H1 (cell line): ENCODE measurements at regions not wholly inside any gene's neighbourhood (a gene's known extent, or its start where the extent isn't known, plus 50 kb on each side); places are given as distances from the start of the nearest gene placed in this dataset.

Experiments
- CTCF ChIA-PET: fragments of 300-600 bp; sonication (Branson Sonifier 250); formaldehyde crosslinking; loops from one replicate; lab custom pipeline; 2021; ENCODE audit not compliant: partially characterized antibody; lab: Charles Lee
- POLR2A ChIA-PET: fragments of 300-600 bp; sonication (Branson Sonifier 250); formaldehyde crosslinking; loops from one replicate; lab custom pipeline; 2021; ENCODE audit warnings: inconsistent platforms; ENCODE audit not compliant: partially characterized antibody; lab: Charles Lee
- DNase-seq, 2 experiments: peaks; one replicate each; pipeline versions ENCODE4 v3.0.0 to v3.0.0-alpha.2; 2010 to 2022; ENCODE audit warnings: low spot score in 2 of 2, low read depth in 1 of 2, mixed read lengths in 1 of 2
- FAIRE-seq: peaks from 2 replicates; lab custom pipeline; 2011; peaks lifted over from hg19 to GRCh38; lab: Jason Lieb, UNC
- H2AFZ ChIP-seq: 2 replicates; pipeline ENCODE4 v1.8.1; 2012; ENCODE audit warnings: low read length, inconsistent platforms
- H2AK5ac ChIP-seq: 2 replicates; pipeline ENCODE4 v1.6.1; 2013; ENCODE audit warnings: low read depth, low read length
- H2BK120ac ChIP-seq: replicated peaks from 2 replicates; pipeline ENCODE3; 2013; ENCODE audit warnings: low read depth, low read length, inconsistent platforms
- H2BK12ac ChIP-seq: 2 replicates; pipeline ENCODE4 v1.6.1; 2013; ENCODE audit warnings: low read depth, low read length
- H2BK15ac ChIP-seq: 2 replicates; pipeline ENCODE4 v1.6.1; 2013; ENCODE audit warnings: low read length
- H2BK20ac ChIP-seq: 2 replicates; pipeline ENCODE4 v1.6.1; 2013; ENCODE audit warnings: low read length
- H2BK5ac ChIP-seq: 2 replicates; pipeline ENCODE4 v1.6.1; 2013; ENCODE audit warnings: low read depth, low read length
- H3K14ac ChIP-seq: 2 replicates; pipeline ENCODE4 v1.6.1; 2013; ENCODE audit warnings: inconsistent platforms; ENCODE audit not compliant: insufficient read length
- H3K18ac ChIP-seq: 2 replicates; pipeline ENCODE4 v1.6.1; 2013; ENCODE audit warnings: low read length; ENCODE audit errors: extremely low read depth
- H3K23ac ChIP-seq: 2 replicates; pipeline ENCODE4 v1.6.1; 2013; ENCODE audit warnings: inconsistent platforms; ENCODE audit not compliant: insufficient read length
- H3K23me2 ChIP-seq: 2 replicates; pipeline ENCODE4 v1.6.1; 2013; ENCODE audit warnings: low read depth, low read length
- H3K27ac ChIP-seq: 2 replicates; pipeline ENCODE4 v1.6.1; 2011; ENCODE audit warnings: low read depth, low read length, inconsistent platforms
- H3K27me3 ChIP-seq, 4 experiments: replicated peaks in 1 of 4; 1 replicate in 1 of 4; 2 replicates in 3 of 4; pipeline versions ENCODE4 v1.6.1 to v1.8.1; 2011 to 2013; ENCODE audit warnings: low read length in 3 of 4, mild to moderate bottlenecking in 3 of 4, inconsistent platforms in 2 of 4, mixed read lengths in 2 of 4, moderate library complexity in 1 of 4; ENCODE audit not compliant: control insufficient read depth in 3 of 4, insufficient read depth in 3 of 4; ENCODE audit errors: extremely low read depth in 1 of 4
- H3K36me3 ChIP-seq, 4 experiments: 2 replicates each; pipeline versions ENCODE4 v1.6.1 to v1.8.1; 2011 to 2013; ENCODE audit warnings: mild to moderate bottlenecking in 4 of 4, low read length in 3 of 4, moderate library complexity in 2 of 4, control low read depth in 1 of 4, inconsistent platforms in 1 of 4; ENCODE audit not compliant: insufficient read depth in 4 of 4, control insufficient read depth in 2 of 4
- H3K4ac ChIP-seq: replicated peaks from 2 replicates; pipeline ENCODE3; 2013; ENCODE audit warnings: low read length, low read depth, mixed read lengths, inconsistent platforms; ENCODE audit not compliant: insufficient read length
- H3K4me1 ChIP-seq, 4 experiments: replicated peaks in 1 of 4; 1 replicate in 1 of 4; 2 replicates in 3 of 4; pipeline versions ENCODE4 v1.6.1 to v1.8.1; 2011 to 2013; ENCODE audit warnings: low read length in 3 of 4, inconsistent platforms in 2 of 4, mixed read lengths in 1 of 4; ENCODE audit not compliant: insufficient read depth in 4 of 4, control insufficient read depth in 3 of 4
- H3K4me2 ChIP-seq, 2 experiments: 2 replicates each; pipeline versions ENCODE4 v1.6.1 to v1.8.1; 2011 to 2013; ENCODE audit warnings: low read depth in 2 of 2, low read length in 2 of 2, control low read depth in 1 of 2, inconsistent platforms in 1 of 2, mild to moderate bottlenecking in 1 of 2; ENCODE audit not compliant: insufficient read depth in 1 of 2
- H3K4me3 ChIP-seq, 4 experiments: fragments of 200-600, 300-600 bp in 1 of 4; sonication (generic), shearing (Covaris generic), sonication (Bioruptor Twin) in 1 of 4; 2 replicates each; pipeline versions ENCODE4 v1.5.1 to v1.8.1; 2011 to 2016; ENCODE audit warnings: low read length in 4 of 4, low read depth in 3 of 4, control low read depth in 2 of 4, inconsistent platforms in 2 of 4, mild to moderate bottlenecking in 2 of 4, mixed read lengths in 1 of 4, moderate library complexity in 1 of 4; ENCODE audit not compliant: insufficient read depth in 2 of 4; ENCODE audit errors: extremely low read depth in 1 of 4
- H3K56ac ChIP-seq: replicated peaks from 2 replicates; pipeline ENCODE3; 2013; ENCODE audit warnings: low read depth, mild to moderate bottlenecking, mixed read lengths, low read length, inconsistent platforms; ENCODE audit not compliant: insufficient read length
- H3K79me1 ChIP-seq: 2 replicates; pipeline ENCODE4 v1.6.1; 2013; ENCODE audit warnings: low read depth, low read length, control low read depth
- H3K79me2 ChIP-seq, 2 experiments: 2 replicates each; pipeline versions ENCODE4 v1.6.1 to v1.8.1; 2012 to 2013; ENCODE audit warnings: low read length in 2 of 2, mild to moderate bottlenecking in 2 of 2, inconsistent platforms in 1 of 2; ENCODE audit not compliant: insufficient read depth in 2 of 2, control insufficient read depth in 1 of 2
- H3K9ac ChIP-seq, 4 experiments: replicated peaks in 1 of 4; 1 replicate in 1 of 4; 2 replicates in 3 of 4; pipeline versions ENCODE4 v1.6.1 to v1.8.1; 2011 to 2013; ENCODE audit warnings: low read depth in 3 of 4, low read length in 3 of 4, control low read depth in 2 of 4, mild to moderate bottlenecking in 2 of 4, moderate library complexity in 2 of 4, inconsistent platforms in 1 of 4; ENCODE audit errors: extremely low read depth in 1 of 4
- H3K9me3 ChIP-seq, 2 experiments: 2 replicates each; pipeline versions ENCODE4 v1.6.1 to v1.8.1; 2012 to 2013; ENCODE audit warnings: mild to moderate bottlenecking in 2 of 2, moderate library complexity in 2 of 2, control low read depth in 1 of 2, inconsistent platforms in 1 of 2, low read depth in 1 of 2, low read length in 1 of 2, mixed read lengths in 1 of 2; ENCODE audit not compliant: insufficient read depth in 2 of 2
- H4K20me1 ChIP-seq, 2 experiments: replicated peaks in 1 of 2; 2 replicates each; pipeline versions ENCODE3 to v1.8.1; 2011 to 2013; ENCODE audit warnings: inconsistent platforms in 2 of 2, low read length in 2 of 2, mild to moderate bottlenecking in 1 of 2; ENCODE audit not compliant: insufficient read depth in 2 of 2, control insufficient read depth in 1 of 2
- H4K5ac ChIP-seq: 2 replicates; pipeline ENCODE4 v1.6.1; 2013; ENCODE audit warnings: low read length, low read depth, mixed read lengths, inconsistent platforms; ENCODE audit not compliant: insufficient read length
- H4K8ac ChIP-seq: 2 replicates; pipeline ENCODE4 v1.8.0; 2013; ENCODE audit warnings: mild to moderate bottlenecking, moderate library complexity, low read length, inconsistent platforms; ENCODE audit not compliant: insufficient read depth; ENCODE audit errors: extremely low read depth
- H4K91ac ChIP-seq: replicated peaks from 2 replicates; pipeline ENCODE3; 2013; ENCODE audit warnings: low read length, mixed read lengths, inconsistent platforms; ENCODE audit not compliant: insufficient read length
- BACH1 ChIP-seq: IDR thresholded peaks from 2 replicates; pipeline ENCODE4 v1.6.1; 2012; ENCODE audit warnings: low read length, improper control_type of control experiment
- CEBPB ChIP-seq: IDR thresholded peaks from 2 replicates; pipeline ENCODE4 v1.6.1; 2012; ENCODE audit warnings: low read depth, low read length
- CHD2 ChIP-seq: IDR thresholded peaks from 2 replicates; pipeline ENCODE4 v1.6.1; 2012; ENCODE audit warnings: low read length, improper control_type of control experiment
- CREB1 ChIP-seq: IDR thresholded peaks from 2 replicates; pipeline ENCODE4 v1.6.1; 2012; ENCODE audit warnings: inconsistent platforms
- EP300 ChIP-seq, 2 experiments: IDR thresholded peaks; 1 replicate in 1 of 2; 2 replicates in 1 of 2; pipeline ENCODE4 v1.6.1; 2011 to 2012; ENCODE audit warnings: low read depth in 2 of 2, low read length in 2 of 2, mild to moderate bottlenecking in 2 of 2, borderline replicate concordance in 1 of 2, inconsistent platforms in 1 of 2, moderate library complexity in 1 of 2
- FOSL1 ChIP-seq: IDR thresholded peaks from 2 replicates; pipeline ENCODE4 v1.6.1; 2011; ENCODE audit warnings: mild to moderate bottlenecking, low read depth, low read length, moderate library complexity; ENCODE audit not compliant: insufficient read depth
- GTF2F1 ChIP-seq: IDR thresholded peaks from 2 replicates; pipeline ENCODE4 v1.6.1; 2012; ENCODE audit warnings: low read depth, low read length, improper control_type of control experiment, borderline replicate concordance
- KDM4A ChIP-seq: IDR thresholded peaks from one replicate; pipeline ENCODE4 v1.7.1; 2012; ENCODE audit warnings: low read depth, mild to moderate bottlenecking, moderate library complexity, low read length, inconsistent platforms; ENCODE audit not compliant: severe bottlenecking
- SRF ChIP-seq: IDR thresholded peaks from 2 replicates; pipeline ENCODE4 v1.6.1; 2011; ENCODE audit warnings: mild to moderate bottlenecking, low read depth, low read length, moderate library complexity
- SUZ12 ChIP-seq: fragments of 200-600 bp; sonication (generic); IDR thresholded peaks from 2 replicates; pipeline ENCODE4 v1.6.1; 2012; ENCODE audit warnings: mild to moderate bottlenecking, inconsistent platforms, low read length, moderate library complexity, mixed read lengths
- WGBS, 2 experiments: shearing (Covaris generic) in 1 of 2; methylation state at CpG; one replicate each; pipeline versions ENCODE4 v1.1.6 to v1.1.7; 2013 to 2015; ENCODE audit warnings: low lambda C conversion rate in 2 of 2, mixed read lengths in 2 of 2, inconsistent platforms in 1 of 2, low coverage in 1 of 2, missing lambda C conversion rate in 1 of 2; ENCODE audit not compliant: insufficient replicate concordance in 2 of 2, insufficient coverage in 1 of 2, insufficient read length in 1 of 2; ENCODE audit errors: extremely low coverage in 1 of 2, missing lambda C conversion rate in 1 of 2; 5-methylcytosine and 5-hydroxymethylcytosine counted together
- TF ChIP-seq, protein P1 (sequence below): IDR thresholded peaks from 2 replicates; pipeline ENCODE4 v1.6.1; 2011; ENCODE audit warnings: low read length, improper control_type of control experiment
- TF ChIP-seq, protein P2 (sequence below), 3 experiments: IDR thresholded peaks; 1 replicate in 2 of 3; 2 replicates in 1 of 3; pipeline versions ENCODE4 v1.5.1 to v1.6.1; 2011; ENCODE audit warnings: low read length in 3 of 3, mild to moderate bottlenecking in 3 of 3, inconsistent platforms in 2 of 3, low read depth in 1 of 3, moderate library complexity in 1 of 3; ENCODE audit not compliant: insufficient read depth in 1 of 3; ENCODE audit errors: control extremely low read depth in 1 of 3

DNA sequence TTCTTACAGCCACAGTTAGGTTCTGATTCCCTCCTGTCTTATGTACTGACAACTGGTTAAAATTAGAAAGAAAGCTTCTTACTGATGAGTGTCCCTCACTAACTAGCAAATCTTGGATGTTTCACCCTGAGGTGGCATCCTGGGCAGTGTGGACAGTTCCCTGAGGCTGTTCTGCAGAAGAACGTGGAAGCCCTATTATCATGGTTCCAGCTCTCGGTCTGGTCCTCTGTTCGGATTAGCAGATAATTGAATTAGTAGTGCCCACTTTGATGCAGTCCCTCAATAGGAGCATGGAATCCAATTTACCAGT is 381.7 kb upstream of the NT5C1B start:
- DNase-seq: no peak
- no peak overlapping the region for H3K4ac ChIP-seq
- TF ChIP-seq KDM4A (no peak), GTF2F1 (no peak), SRF (no peak), BACH1 (no peak), CEBPB (no peak), FOSL1 (no peak), SUZ12 (no peak), EP300 (IDR thresholded peaks at IDR 0.05; ENCODE audit: borderline replicate concordance in 1 of 2, low read depth in 2 of 2, low read length in 2 of 2) (no peak), CHD2 (no peak), CREB1 (no peak)
- TF ChIP-seq, protein P1, sequence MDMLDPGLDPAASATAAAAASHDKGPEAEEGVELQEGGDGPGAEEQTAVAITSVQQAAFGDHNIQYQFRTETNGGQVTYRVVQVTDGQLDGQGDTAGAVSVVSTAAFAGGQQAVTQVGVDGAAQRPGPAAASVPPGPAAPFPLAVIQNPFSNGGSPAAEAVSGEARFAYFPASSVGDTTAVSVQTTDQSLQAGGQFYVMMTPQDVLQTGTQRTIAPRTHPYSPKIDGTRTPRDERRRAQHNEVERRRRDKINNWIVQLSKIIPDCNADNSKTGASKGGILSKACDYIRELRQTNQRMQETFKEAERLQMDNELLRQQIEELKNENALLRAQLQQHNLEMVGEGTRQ: no peak
- TF ChIP-seq, protein P2, sequence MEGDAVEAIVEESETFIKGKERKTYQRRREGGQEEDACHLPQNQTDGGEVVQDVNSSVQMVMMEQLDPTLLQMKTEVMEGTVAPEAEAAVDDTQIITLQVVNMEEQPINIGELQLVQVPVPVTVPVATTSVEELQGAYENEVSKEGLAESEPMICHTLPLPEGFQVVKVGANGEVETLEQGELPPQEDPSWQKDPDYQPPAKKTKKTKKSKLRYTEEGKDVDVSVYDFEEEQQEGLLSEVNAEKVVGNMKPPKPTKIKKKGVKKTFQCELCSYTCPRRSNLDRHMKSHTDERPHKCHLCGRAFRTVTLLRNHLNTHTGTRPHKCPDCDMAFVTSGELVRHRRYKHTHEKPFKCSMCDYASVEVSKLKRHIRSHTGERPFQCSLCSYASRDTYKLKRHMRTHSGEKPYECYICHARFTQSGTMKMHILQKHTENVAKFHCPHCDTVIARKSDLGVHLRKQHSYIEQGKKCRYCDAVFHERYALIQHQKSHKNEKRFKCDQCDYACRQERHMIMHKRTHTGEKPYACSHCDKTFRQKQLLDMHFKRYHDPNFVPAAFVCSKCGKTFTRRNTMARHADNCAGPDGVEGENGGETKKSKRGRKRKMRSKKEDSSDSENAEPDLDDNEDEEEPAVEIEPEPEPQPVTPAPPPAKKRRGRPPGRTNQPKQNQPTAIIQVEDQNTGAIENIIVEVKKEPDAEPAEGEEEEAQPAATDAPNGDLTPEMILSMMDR (IDR thresholded peaks at IDR 0.05; ENCODE audit: control extremely low read depth in 1 of 3, insufficient read depth in 1 of 3, low read depth in 1 of 3, low read length in 3 of 3): no peak

More for the DNA sequence above, 381.7 kb upstream of the NT5C1B start:
- Histone ChIP-seq H2BK15ac (no peak overlapping the region), H3K18ac (no peak overlapping the region), H3K79me1 (no peaks in the 10 kb centered on the region), H2BK120ac (no peak overlapping the region), H3K27me3 (no peaks in the 10 kb centered on the region), H3K4me1 (peaks cover 0 to 4% (median 0%) of the 10 kb centered on the region in 4 experiments; a peak in 1 of 7 replicates), H4K5ac (no peak overlapping the region), H4K91ac (no peak overlapping the region), H3K4me2 (no peak overlapping the region), H3K23me2 (no peaks in the 10 kb centered on the region; the same call in 1 of the 2 replicates), H2AK5ac (no peak overlapping the region), H4K8ac (no peak overlapping the region), H2BK5ac (no peak overlapping the region), H3K36me3 (no peaks in the 10 kb centered on the region), H2BK12ac (no peak overlapping the region), H3K14ac (no peak overlapping the region), H4K20me1 (no peaks in the 10 kb centered on the region), H2BK20ac (no peak overlapping the region), H3K23ac (no peak overlapping the region), H3K79me2 (no peaks in the 10 kb centered on the region), H3K9me3 (no peaks in the 10 kb centered on the region), H3K56ac (no peak overlapping the region), H2AFZ (no peak overlapping the region), H3K27ac (no peak overlapping the region), H3K9ac (no peak overlapping the region), H3K4me3 (no peak overlapping the region)
- ChIA-PET POLR2A (no interaction called here), CTCF (no interaction called here)
- WGBS, 2 experiments: 86% methylated on average over 3 of the region's 3 CpGs; no CpG with 5 or more reads in 1 of the 2 experiments
- FAIRE-seq: no peak
